GM19239 (cell line): ENCODE measurements at regions not wholly inside any gene's neighbourhood (a gene's known extent, or its start where the extent isn't known, plus 50 kb on each side); places are given as distances from the start of the nearest gene placed in this dataset.

ENCODE experiments used
- DNase-seq: peaks from one replicate; pipeline ENCODE4 v3.0.0; 2011; ENCODE audit warnings: low spot score; ENCODE audit not compliant: insufficient read length
- FAIRE-seq: peaks from 2 replicates; lab custom pipeline; 2011; peaks lifted over from hg19 to GRCh38; lab: Jason Lieb, UNC

GRCh38 chr14:51498411-51499227, 153.1 kb upstream of the FRMD6 start:
- DNase-seq (no peak), FAIRE-seq (no peak)

GRCh38 chr14:51500776-51501175, 150.9 kb upstream of the FRMD6 start:
- FAIRE-seq (no peak), DNase-seq (no peak)

GRCh38 chr14:51501746-51502145, 150.0 kb upstream of the FRMD6 start:
- DNase-seq: no peak
- no peak for FAIRE-seq

GRCh38 chr14:51504669-51505068, 147.0 kb upstream of the FRMD6 start:
- FAIRE-seq (no peak), DNase-seq (no peak)

- DNase-seq: no peak
These were observed 144.2 kb upstream of the FRMD6 start for GRCh38 chr14:51507511-51507905.

GRCh38 chr14:51507906-51508511, 143.7 kb upstream of the FRMD6 start:
- FAIRE-seq (no peak), DNase-seq (no peak)

More at GRCh38 chr14:51507511-51507905, 144.2 kb upstream of the FRMD6 start:
- FAIRE-seq: no peak

GRCh38 chr14:51511265-51511664, 140.4 kb upstream of the FRMD6 start:
- DNase-seq (no peak), FAIRE-seq (no peak)

- DNase-seq (no peak), FAIRE-seq (no peak)
These were observed 139.4 kb upstream of the FRMD6 start for GRCh38 chr14:51512316-51512715.

- DNase-seq (no peak), FAIRE-seq (no peak)
These were observed 138.4 kb upstream of the FRMD6 start for GRCh38 chr14:51513281-51513680.

- DNase-seq (no peak), FAIRE-seq (no peak)
These were observed 137.8 kb upstream of the FRMD6 start for GRCh38 chr14:51513933-51514332.

GRCh38 chr14:51515611-51516010, 136.1 kb upstream of the FRMD6 start:
- FAIRE-seq: no peak

GRCh38 chr14:51516706-51517395, 134.9 kb upstream of the FRMD6 start:
- FAIRE-seq (no peak), DNase-seq (no peak)

More at GRCh38 chr14:51515611-51516010, 136.1 kb upstream of the FRMD6 start:
- no peak for DNase-seq

GRCh38 chr14:51518280-51518679, 133.4 kb upstream of the FRMD6 start:
- FAIRE-seq (no peak), DNase-seq (no peak)

- no peak for DNase-seq
- FAIRE-seq: no peak
These were observed 133.0 kb upstream of the FRMD6 start for GRCh38 chr14:51518711-51519110.

- FAIRE-seq: no peak
- DNase-seq: no peak
These were observed 131.6 kb upstream of the FRMD6 start for GRCh38 chr14:51520087-51520486.

GRCh38 chr14:51521764-51522163, 129.9 kb upstream of the FRMD6 start:
- no peak for FAIRE-seq
- no peak for DNase-seq

- no peak for DNase-seq
These were observed 128.5 kb upstream of the FRMD6 start for GRCh38 chr14:51523243-51523642.

GRCh38 chr14:51525739-51526138, 126.0 kb upstream of the FRMD6 start:
- FAIRE-seq (no peak), DNase-seq (no peak)

More at GRCh38 chr14:51523243-51523642, 128.5 kb upstream of the FRMD6 start:
- no peak for FAIRE-seq

GRCh38 chr14:51527073-51527472, 124.6 kb upstream of the FRMD6 start:
- FAIRE-seq (no peak), DNase-seq (no peak)

- no peak for FAIRE-seq
- no peak for DNase-seq
These were observed 122.0 kb upstream of the FRMD6 start for GRCh38 chr14:51529736-51530135.

GRCh38 chr14:51533160-51533559, 118.5 kb upstream of the FRMD6 start:
- FAIRE-seq (no peak), DNase-seq (no peak)
